ENCODE measurements at regions not wholly inside any gene's neighbourhood (a gene's known extent, or its start where the extent isn't known, plus 50 kb on each side); places are given as distances from the start of the nearest gene placed in this dataset.

- DNase-seq (ENCODE audit: low read depth), result no peak
These were observed 547.6 kb upstream of the AGTR1 start for GRCh38 chr3:148150141-148150540.

GRCh38 chr3:148158210-148158609 is 539.5 kb upstream of the AGTR1 start:
- peak; percentile 59 for DNase-seq (ENCODE audit: low read depth)

DNA sequence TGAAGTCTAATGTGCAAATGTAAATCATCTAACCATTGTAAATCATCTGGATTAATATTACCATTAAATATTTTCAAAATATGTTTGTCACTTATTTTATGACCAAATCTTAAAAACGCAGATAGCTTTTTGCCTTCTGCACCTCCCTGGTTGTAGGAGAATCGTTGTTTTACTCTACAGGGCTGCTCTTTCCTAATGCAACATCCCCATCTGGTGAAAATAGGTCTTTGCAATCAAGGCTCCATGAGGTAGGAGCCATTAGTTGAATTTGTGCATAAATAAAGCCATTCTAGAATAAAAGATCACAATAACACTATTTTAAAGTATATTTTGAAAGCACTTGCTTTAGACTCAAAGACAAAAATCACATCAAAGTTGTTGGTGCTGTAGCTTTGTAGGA is 535.6 kb upstream of the AGTR1 start:
- peak; percentile 18 for DNase-seq (ENCODE audit: low read depth)

DNA sequence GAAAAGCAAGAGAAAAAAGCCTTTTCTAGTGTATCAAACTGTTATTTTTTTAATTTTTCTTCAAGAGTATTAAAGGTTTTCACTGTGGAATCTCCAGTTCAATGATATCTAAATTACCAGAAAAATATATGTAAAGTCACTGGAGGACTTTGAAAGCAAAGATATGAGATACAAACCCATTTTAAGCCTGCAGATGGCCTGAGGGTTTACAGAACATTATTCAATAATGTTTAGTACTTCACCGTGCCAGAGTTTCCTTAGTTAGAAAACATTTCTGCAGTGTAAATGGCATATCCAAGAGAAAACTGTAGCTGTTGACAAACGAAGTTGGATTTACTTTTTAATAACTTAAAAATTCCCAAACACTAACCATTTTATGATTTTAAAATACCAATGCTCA is 529.4 kb upstream of the AGTR1 start:
- DNase-seq (ENCODE audit: low read depth), result no peak

DNA sequence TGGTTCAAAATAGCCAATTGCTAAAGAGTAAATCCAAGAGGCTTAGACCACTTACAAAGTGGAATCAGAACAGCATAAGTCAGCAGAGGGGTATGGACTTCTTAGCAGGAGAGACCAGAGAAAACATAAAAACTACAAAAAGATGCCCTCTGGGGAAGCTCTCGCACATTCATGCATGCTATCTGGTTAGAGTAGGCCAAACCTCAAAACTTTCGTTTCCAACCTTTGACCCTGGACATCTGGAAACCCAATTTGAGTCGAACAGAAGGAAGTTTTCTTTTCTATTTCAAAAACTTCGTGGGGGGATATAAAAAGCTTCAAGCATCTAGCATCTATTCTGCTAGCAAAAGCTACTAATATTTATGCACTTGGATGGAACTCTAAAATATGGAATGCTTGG is 523.9 kb upstream of the AGTR1 start:
- DNase-seq (ENCODE audit: low read depth), result peak; percentile 84

GRCh38 chr3:148175214-148175613 is 522.5 kb upstream of the AGTR1 start:
- DNase-seq (ENCODE audit: low read depth), result peak; percentile 43

GRCh38 chr3:148178503-148178902 is 519.2 kb upstream of the AGTR1 start:
- DNase-seq (ENCODE audit: low read depth), result peak; percentile 34

GRCh38 chr3:148184798-148185197 is 512.9 kb upstream of the AGTR1 start:
- DNase-seq (ENCODE audit: low read depth), result no peak

DNA sequence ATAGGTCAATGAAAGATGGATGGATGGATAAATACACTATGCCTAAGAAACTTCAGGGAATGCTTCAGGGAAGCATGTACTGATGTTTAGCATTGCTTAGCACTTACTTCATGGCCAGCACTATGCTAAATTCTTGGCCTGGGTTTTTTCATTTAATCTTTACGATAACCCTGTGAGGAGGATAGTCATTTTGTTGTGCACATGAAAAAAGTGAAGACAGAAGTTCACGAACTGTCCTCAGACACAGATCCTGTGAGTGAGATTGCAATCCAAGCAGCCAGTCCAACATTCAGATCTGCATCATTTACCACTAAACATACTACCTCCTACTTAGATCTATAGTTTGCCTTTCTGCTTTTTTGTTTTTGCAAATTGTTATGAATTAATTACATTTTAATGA is 510.8 kb upstream of the AGTR1 start:
- no peak for DNase-seq (ENCODE audit: low read depth)

- no peak for DNase-seq (ENCODE audit: low read depth)
These were observed 510.4 kb upstream of the AGTR1 start for GRCh38 chr3:148187296-148187695.

DNA sequence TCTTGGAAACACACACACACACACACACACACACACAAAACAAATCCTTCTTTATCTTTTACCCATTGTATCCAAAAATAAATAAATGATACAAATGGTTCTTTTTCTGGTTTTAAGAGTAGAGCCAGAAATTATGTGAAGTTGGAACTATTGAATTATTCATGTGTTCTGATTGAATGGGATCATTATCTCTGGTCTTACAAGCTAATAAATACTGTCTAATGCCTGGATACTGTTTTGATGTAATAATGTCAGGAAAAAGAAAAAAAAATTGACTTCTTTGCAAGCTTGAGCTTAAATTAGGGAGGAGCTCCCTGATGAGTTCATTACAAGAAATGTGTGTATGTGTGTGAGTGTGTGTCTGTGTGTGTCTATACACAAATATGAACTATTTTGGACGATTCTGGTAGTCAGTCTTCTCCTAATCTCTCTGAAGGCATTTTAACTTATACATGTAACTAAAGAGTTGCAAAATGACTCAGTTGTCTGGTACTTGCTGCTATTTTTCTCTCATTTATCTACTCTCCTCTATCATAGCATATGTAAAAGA is 507.2 kb upstream of the AGTR1 start:
- DNase-seq (ENCODE audit: low read depth), result no peak

GRCh38 chr3:148191966-148192365 is 505.7 kb upstream of the AGTR1 start:
- DNase-seq (ENCODE audit: low read depth), result no peak

GRCh38 chr3:148197061-148197460 is 500.6 kb upstream of the AGTR1 start:
- DNase-seq (ENCODE audit: low read depth), result no peak

- no peak for DNase-seq (ENCODE audit: low read depth)
These were observed 495.3 kb upstream of the AGTR1 start for GRCh38 chr3:148202386-148202785.

DNA sequence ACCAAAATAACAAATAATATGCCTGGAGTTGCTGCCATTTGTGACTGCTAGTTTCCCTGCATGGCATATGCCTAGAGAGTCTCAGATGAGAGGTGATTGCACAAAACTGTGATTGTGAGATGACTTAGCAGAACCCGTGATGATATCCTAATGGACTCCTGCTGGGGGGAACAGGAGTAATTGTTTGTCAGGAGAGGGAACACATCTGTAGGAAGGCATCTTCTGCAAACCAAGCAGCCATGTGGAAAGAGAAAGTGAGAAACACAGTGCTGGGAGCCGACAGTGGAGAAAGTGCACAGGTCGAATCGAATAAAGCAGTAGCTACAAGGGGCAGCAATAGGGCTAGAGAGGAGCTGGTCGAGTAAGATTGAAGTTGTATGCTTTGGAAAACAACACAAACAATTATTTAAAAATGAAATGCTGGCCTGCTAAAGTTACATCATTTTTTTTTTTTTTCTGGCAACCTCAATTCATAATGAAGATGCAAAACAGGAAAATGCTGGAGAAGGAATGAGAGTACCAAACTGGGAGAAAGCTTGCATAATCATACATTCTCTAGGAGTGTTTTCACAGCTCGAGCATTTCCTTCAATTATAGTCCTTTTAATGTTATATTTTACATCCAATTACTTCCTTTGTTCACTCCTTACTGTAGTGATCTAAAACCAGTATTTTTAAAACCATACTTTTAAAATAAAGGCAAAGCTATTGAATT is 494.2 kb upstream of the AGTR1 start:
- DNase-seq (ENCODE audit: low read depth), result peak; percentile 5

DNA sequence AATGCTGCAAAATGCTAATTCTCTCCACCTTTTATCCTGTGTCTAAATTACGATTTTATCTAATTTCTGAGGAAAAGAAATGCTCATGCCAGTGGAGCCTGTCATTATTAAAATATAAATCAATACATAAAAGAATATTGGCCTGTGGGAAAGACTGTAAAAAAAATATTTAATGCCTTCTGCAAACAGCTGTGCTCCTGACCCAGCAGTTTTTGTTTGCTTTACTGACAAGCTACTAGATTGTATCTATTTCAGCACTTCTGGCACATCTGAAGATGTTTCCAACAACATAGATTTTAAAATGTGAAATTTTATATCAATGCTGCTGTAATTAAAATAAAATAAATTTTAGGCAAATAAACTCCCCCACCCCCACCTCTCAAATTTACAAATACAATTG is 493.6 kb upstream of the AGTR1 start:
- DNase-seq (ENCODE audit: low read depth), result no peak

DNA sequence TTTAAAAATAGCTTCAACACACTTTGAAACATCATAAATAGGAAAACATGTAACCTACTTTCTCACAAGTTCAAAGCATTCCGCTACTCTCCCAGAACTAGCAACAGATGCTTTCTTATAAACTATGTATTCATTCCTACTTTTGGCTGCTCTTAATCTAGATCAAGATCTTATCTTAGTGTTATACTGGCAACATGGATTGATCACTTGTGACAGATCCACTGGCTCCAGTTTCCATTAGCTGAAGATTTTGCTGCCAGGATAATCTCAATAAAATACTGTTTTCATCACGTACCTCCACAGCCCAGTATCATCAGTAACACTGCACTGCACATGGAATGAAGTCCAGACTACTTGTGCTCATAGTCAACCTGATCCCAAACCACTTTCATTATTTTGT is 491.7 kb upstream of the AGTR1 start:
- DNase-seq (ENCODE audit: low read depth), result peak; percentile 11

- no peak for DNase-seq (ENCODE audit: low read depth)
These were observed 491.3 kb upstream of the AGTR1 start for GRCh38 chr3:148206446-148206845.

DNA sequence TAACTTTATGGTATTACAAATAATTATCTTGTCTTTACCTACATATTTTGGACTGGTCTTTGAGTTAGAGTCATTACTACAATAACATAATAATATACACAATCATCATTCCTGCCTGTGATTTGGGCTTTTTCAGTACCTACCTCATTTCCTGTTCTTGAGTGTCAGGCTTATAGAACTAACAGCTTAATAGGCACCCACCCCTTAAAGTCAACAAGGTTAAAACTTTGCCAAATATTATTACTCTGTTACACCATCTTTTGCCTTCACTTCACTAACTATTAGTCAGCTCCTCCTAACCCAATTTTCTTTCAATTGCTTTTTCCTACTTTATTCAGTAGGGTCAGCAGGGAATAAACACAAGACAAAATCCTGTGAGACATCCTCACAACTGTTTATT is 488.7 kb upstream of the AGTR1 start:
- DNase-seq (ENCODE audit: low read depth), result no peak

DNA sequence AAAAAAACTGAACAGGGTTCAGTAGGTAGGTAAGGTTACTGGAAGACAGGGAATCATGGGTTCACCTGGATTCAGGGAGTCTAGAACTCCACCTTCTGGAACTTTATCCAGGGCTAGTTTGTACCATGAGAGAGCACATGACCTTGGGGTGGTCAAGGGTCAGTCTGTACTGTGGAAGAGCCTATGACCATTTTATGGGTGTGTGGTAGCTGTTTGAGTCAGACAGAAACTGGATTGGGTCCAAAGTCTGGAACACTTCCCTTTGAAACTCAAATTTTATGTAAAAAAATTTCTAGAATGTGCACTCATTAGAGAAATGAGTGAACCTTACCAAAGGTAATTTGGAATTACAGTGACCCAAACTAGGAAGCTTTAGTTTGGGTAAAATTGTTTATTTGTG is 486.0 kb upstream of the AGTR1 start:
- peak; percentile 32 for DNase-seq (ENCODE audit: low read depth)

GRCh38 chr3:148214705-148215104 is 483.0 kb upstream of the AGTR1 start:
- no peak for DNase-seq (ENCODE audit: low read depth)

GRCh38 chr3:148217317-148217716 is 480.4 kb upstream of the AGTR1 start:
- no peak for DNase-seq (ENCODE audit: low read depth)

- no peak for DNase-seq (ENCODE audit: low read depth)
These were observed 479.5 kb upstream of the AGTR1 start for GRCh38 chr3:148218222-148218621.

GRCh38 chr3:148219999-148220398 is 477.7 kb upstream of the AGTR1 start:
- no peak for DNase-seq (ENCODE audit: low read depth)

Data from RPMI7951 (cell line).